Panc1 (cell line): ENCODE measurements at regions not wholly inside any gene's neighbourhood (a gene's known extent, or its start where the extent isn't known, plus 50 kb on each side); places are given as distances from the start of the nearest gene placed in this dataset.

Source experiments
- ATAC-seq: fragments of 200-7000 bp; cut with Tn5 transposase; 2 replicates; pipeline ENCODE4 v1.9.1; 2020; ENCODE audit warnings: mild to moderate bottlenecking, moderate library complexity
- BruUV-seq: library from RNA; stranded (reverse); fragments of 400-500 nt; replicated peaks from 2 replicates; lab custom pipeline; 2021; lab: Mats Ljungman, UMichigan
- CTCF ChIA-PET: fragments of 300-600 bp; sonication (Branson Sonifier 250); formaldehyde crosslinking; loops from one replicate; lab custom pipeline; 2022; ENCODE audit warnings: antibody characterized with exemption; lab: Charles Lee
- POLR2A ChIA-PET: fragments of 300-600 bp; sonication (Branson Sonifier 250); formaldehyde crosslinking; loops from one replicate; lab custom pipeline; 2022; ENCODE audit warnings: antibody characterized with exemption; lab: Charles Lee
- DNase-seq: peaks from one replicate; pipeline ENCODE4 v3.0.0-alpha.2; 2010; ENCODE audit warnings: low read depth, low spot score
- H3K27ac ChIP-seq: 2 replicates; pipeline ENCODE4 v1.5.1; 2011; ENCODE audit warnings: mild to moderate bottlenecking, low read length, inconsistent platforms
- H3K27me3 ChIP-seq: fragments of 200-500 bp; sonication (Bioruptor generic); 2 replicates; pipeline ENCODE4 v1.6.0; 2014; ENCODE audit warnings: low read length, inconsistent platforms; ENCODE audit not compliant: control insufficient read depth, insufficient read depth
- H3K36me3 ChIP-seq: fragments of 200-500 bp; sonication (Bioruptor generic); 2 replicates; pipeline ENCODE4 v1.5.1; 2014; ENCODE audit warnings: inconsistent platforms, mild to moderate bottlenecking, low read length, moderate library complexity; ENCODE audit not compliant: control insufficient read depth, insufficient read depth
- H3K4me1 ChIP-seq: 2 replicates; pipeline ENCODE4 v1.5.1; 2011; ENCODE audit warnings: inconsistent platforms, mild to moderate bottlenecking, low read length, moderate library complexity; ENCODE audit not compliant: control insufficient read depth, insufficient read depth
- H3K4me3 ChIP-seq, 2 experiments: 2 replicates each; pipeline ENCODE4 v1.5.1; 2011 to 2012; ENCODE audit warnings: low read depth in 2 of 2, low read length in 2 of 2, mild to moderate bottlenecking in 2 of 2, inconsistent platforms in 1 of 2, moderate library complexity in 1 of 2
- H3K9me3 ChIP-seq: fragments of 200-500 bp; sonication (Bioruptor generic); 2 replicates; pipeline ENCODE4 v1.5.1; 2014; ENCODE audit warnings: low read depth, mild to moderate bottlenecking, inconsistent platforms, low read length, moderate library complexity; ENCODE audit not compliant: control insufficient read depth, insufficient read depth
- CTCF ChIP-seq: fragments of 450-650 bp; IDR thresholded peaks from 2 replicates; pipeline ENCODE4 v1.5.1; 2017; ENCODE audit warnings: mild to moderate bottlenecking
- POLR2AphosphoS5 ChIP-seq: IDR thresholded peaks from 2 replicates; pipeline ENCODE4 v1.6.1; 2012; ENCODE audit warnings: mild to moderate bottlenecking, low read depth, low read length, moderate library complexity
- SIN3A ChIP-seq: IDR thresholded peaks from 2 replicates; pipeline ENCODE4 v1.6.1; 2012; ENCODE audit warnings: low read depth, mild to moderate bottlenecking, low read length, moderate library complexity, borderline replicate concordance; ENCODE audit not compliant: insufficient read depth
- TCF7L2 ChIP-seq: IDR thresholded peaks from 2 replicates; pipeline ENCODE4 v1.6.1; 2011; ENCODE audit warnings: mild to moderate bottlenecking, low read depth, low read length, inconsistent platforms
- in situ Hi-C: cut with HindIII; loops from 2 replicates; pipeline ENCODE4 v1.10.0; 2016; ENCODE audit warnings: low sequenced_read_pairs, low pct_unique_long_range_greater_than_20kb
- intact Hi-C: fragments of 100-400 bp; cut with micrococcal nuclease; formaldehyde crosslinking; loops from one replicate; pipeline ENCODE4 v1.10.0; 2022; ENCODE audit not compliant: unreplicated experiment
- TF ChIP-seq, protein P1 (sequence below), 2 experiments: IDR thresholded peaks; 2 replicates each; pipeline ENCODE4 v1.6.1; 2011 to 2012; ENCODE audit warnings: low read depth in 2 of 2, control low read depth in 1 of 2, low read length in 1 of 2, mild to moderate bottlenecking in 1 of 2, moderate library complexity in 1 of 2; ENCODE audit not compliant: insufficient read depth in 1 of 2

DNA sequence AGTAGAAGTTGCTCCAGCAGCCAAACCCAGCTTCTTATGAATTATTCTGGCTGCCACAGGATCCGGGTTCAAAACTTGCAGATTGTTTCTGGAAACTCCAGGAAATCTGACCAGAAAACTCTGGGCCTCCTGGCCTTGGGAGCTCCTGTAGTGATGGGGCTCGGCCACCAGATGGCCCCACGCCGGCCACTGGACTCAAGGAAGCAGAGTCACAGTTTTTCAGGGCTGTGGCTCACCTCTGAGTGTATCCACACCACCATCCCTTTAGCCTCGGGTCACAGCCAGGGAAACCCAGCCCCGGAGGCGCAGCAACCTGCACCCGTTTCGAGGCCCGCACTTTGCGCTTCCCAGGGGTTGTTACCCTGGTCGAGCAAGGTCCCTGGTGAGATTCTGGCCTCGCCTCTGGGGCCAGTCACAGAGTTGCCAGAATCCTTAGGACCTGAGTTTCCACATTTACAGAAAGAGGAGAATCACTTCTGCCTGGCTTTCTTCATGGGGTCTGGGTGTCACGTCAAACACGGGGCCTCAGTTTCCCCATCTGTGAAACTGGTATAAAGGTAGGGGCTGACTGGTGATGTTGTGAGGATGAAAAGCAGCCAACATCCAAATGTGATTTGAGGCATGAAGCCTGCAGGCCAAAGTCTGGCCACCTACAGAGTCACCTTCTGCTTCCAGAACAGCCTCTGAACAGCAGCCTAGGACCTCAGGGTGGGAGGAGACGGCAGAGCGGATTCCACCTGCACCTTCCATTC lies 53.5 kb upstream of the LCTL start:
- ChIA-PET CTCF (interaction anchor here (0.6 to 2.4 kb wide), 11 partner anchors 9 to 338 kb away, joined by 3 to 23 read pairs (median 3); no protein-coding TSS in a partner anchor), POLR2A (no interaction called here)
- Histone ChIP-seq H3K36me3 (no peaks in the 10 kb centered on the region), H3K27ac (peak overlapping the region; percentile 36), H3K4me1 (peaks cover 45% of the 10 kb centered on the region), H3K9me3 (no peaks in the 10 kb centered on the region), H3K4me3 (no peak overlapping the region), H3K27me3 (no peaks in the 10 kb centered on the region)
- no TSS peak for BruUV-seq
- ATAC-seq, result peak; percentile 93
- intact Hi-C loops, result loop anchor here (2.0 kb wide), 1 partner anchor 79 kb away; no protein-coding TSS in a partner anchor
- TF ChIP-seq CTCF, result peak; percentile 96
- no peak for TF ChIP-seq SIN3A
- in situ Hi-C loops, result no loop called here
- DNase-seq, result peak; percentile 39

- ChIA-PET POLR2A (interaction anchor here (0.5 kb wide), 1 partner anchor 65 kb away, joined by 9 read pairs; no protein-coding TSS in a partner anchor), CTCF (interaction anchor here (2.4 kb wide), 1 partner anchor 78 kb away, joined by 23 read pairs; no protein-coding TSS in a partner anchor)
- no peak for TF ChIP-seq SIN3A
- TF ChIP-seq TCF7L2, result no peak
- no peak for TF ChIP-seq CTCF
- no peak for TF ChIP-seq POLR2AphosphoS5
- TF ChIP-seq, protein P1, sequence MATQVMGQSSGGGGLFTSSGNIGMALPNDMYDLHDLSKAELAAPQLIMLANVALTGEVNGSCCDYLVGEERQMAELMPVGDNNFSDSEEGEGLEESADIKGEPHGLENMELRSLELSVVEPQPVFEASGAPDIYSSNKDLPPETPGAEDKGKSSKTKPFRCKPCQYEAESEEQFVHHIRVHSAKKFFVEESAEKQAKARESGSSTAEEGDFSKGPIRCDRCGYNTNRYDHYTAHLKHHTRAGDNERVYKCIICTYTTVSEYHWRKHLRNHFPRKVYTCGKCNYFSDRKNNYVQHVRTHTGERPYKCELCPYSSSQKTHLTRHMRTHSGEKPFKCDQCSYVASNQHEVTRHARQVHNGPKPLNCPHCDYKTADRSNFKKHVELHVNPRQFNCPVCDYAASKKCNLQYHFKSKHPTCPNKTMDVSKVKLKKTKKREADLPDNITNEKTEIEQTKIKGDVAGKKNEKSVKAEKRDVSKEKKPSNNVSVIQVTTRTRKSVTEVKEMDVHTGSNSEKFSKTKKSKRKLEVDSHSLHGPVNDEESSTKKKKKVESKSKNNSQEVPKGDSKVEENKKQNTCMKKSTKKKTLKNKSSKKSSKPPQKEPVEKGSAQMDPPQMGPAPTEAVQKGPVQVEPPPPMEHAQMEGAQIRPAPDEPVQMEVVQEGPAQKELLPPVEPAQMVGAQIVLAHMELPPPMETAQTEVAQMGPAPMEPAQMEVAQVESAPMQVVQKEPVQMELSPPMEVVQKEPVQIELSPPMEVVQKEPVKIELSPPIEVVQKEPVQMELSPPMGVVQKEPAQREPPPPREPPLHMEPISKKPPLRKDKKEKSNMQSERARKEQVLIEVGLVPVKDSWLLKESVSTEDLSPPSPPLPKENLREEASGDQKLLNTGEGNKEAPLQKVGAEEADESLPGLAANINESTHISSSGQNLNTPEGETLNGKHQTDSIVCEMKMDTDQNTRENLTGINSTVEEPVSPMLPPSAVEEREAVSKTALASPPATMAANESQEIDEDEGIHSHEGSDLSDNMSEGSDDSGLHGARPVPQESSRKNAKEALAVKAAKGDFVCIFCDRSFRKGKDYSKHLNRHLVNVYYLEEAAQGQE (IDR thresholded peaks at IDR 0.05; ENCODE audit: insufficient read depth in 1 of 2, low read depth in 2 of 2, low read length in 1 of 2), result no peak
- Histone ChIP-seq H3K4me3 (no peak overlapping the region), H3K36me3 (no peaks in the 10 kb centered on the region), H3K4me1 (peaks cover 45% of the 10 kb centered on the region), H3K27me3 (no peaks in the 10 kb centered on the region), H3K27ac (peak overlapping the region; percentile 9; the same call in 1 of the 2 replicates), H3K9me3 (no peaks in the 10 kb centered on the region)
- DNase-seq (no peak), ATAC-seq (no peak)
- in situ Hi-C loops, result no loop called here
- intact Hi-C loops, result no loop called here
- BruUV-seq, result no TSS peak
Measured at GRCh38 chr15:66620341-66620740, 54.5 kb upstream of the LCTL start.
